Caco-2 (cell line): ENCODE measurements at regions not wholly inside any gene's neighbourhood (a gene's known extent, or its start where the extent isn't known, plus 50 kb on each side); places are given as distances from the start of the nearest gene placed in this dataset.

Experiments
- BruUV-seq: library from RNA; stranded (reverse); fragments of 400-500 nt; replicated peaks from 2 replicates; lab custom pipeline; 2021; lab: Mats Ljungman, UMichigan
- CTCF ChIA-PET: fragments of 300-600 bp; sonication (Branson Sonifier 250); formaldehyde crosslinking; loops from one replicate; lab custom pipeline; 2022; ENCODE audit warnings: antibody characterized with exemption; lab: Charles Lee
- POLR2A ChIA-PET: fragments of 300-600 bp; sonication (Branson Sonifier 250); formaldehyde crosslinking; loops from one replicate; lab custom pipeline; 2022; ENCODE audit warnings: antibody characterized with exemption; lab: Charles Lee
- DNase-seq, 2 experiments: peaks; one replicate each; pipeline versions ENCODE4 v3.0.0 to v3.0.0-alpha.2; 2020 to 2022
- H3K27me3 ChIP-seq: replicated peaks from 2 replicates; pipeline ENCODE4 v1.6.0; 2011; ENCODE audit warnings: low read length; ENCODE audit not compliant: control insufficient read depth, insufficient read depth
- H3K36me3 ChIP-seq: 2 replicates; pipeline ENCODE4 v1.5.1; 2011; ENCODE audit warnings: low read length; ENCODE audit not compliant: control insufficient read depth, insufficient read depth
- H3K4me1 ChIP-seq: fragments of 250-450 bp; sonication (Bioruptor Pico); 2 replicates; pipeline ENCODE4 v1.5.1; 2020; ENCODE audit warnings: mild to moderate bottlenecking
- H3K4me3 ChIP-seq: 2 replicates; pipeline ENCODE4 v1.5.1; 2011; ENCODE audit warnings: low read depth, mild to moderate bottlenecking, control low read depth, low read length
- H3K9me3 ChIP-seq: fragments of 250-450 bp; sonication (Bioruptor Pico); 2 replicates; pipeline ENCODE4 v1.5.1; 2020; ENCODE audit warnings: mild to moderate bottlenecking, moderate library complexity
- H3K27ac Mint-ChIP-seq: one replicate; pipeline ENCODE4 v1.8.0; 2022; ENCODE audit warnings: mixed read lengths; ENCODE audit not compliant: unreplicated experiment
- H3K27me3 Mint-ChIP-seq: one replicate; pipeline ENCODE4 v1.8.0; 2022; ENCODE audit warnings: mixed read lengths; ENCODE audit not compliant: insufficient read depth, unreplicated experiment
- H3K36me3 Mint-ChIP-seq: one replicate; pipeline ENCODE4 v1.8.0; 2022; ENCODE audit warnings: mild to moderate bottlenecking, mixed read lengths; ENCODE audit not compliant: insufficient read depth, unreplicated experiment
- H3K4me1 Mint-ChIP-seq: one replicate; pipeline ENCODE4 v1.8.0; 2022; ENCODE audit warnings: low read depth, mixed read lengths; ENCODE audit not compliant: unreplicated experiment
- H3K4me3 Mint-ChIP-seq: one replicate; pipeline ENCODE4 v1.8.0; 2022; ENCODE audit warnings: mild to moderate bottlenecking, moderate library complexity, mixed read lengths; ENCODE audit not compliant: unreplicated experiment
- H3K9me3 Mint-ChIP-seq: one replicate; pipeline ENCODE4 v1.8.0; 2022; ENCODE audit warnings: mixed read lengths; ENCODE audit not compliant: unreplicated experiment
- CTCF ChIP-seq, 2 experiments: fragments of 200-600 bp in 1 of 2; IDR thresholded peaks; 1 replicate in 1 of 2; 2 replicates in 1 of 2; pipeline versions ENCODE4 v1.5.1 to v1.8.0; 2011 to 2022; ENCODE audit warnings: antibody characterized with exemption in 1 of 2, control low read depth in 1 of 2, inconsistent platforms in 1 of 2, low read depth in 1 of 2, low read length in 1 of 2, mild to moderate bottlenecking in 1 of 2, moderate library complexity in 1 of 2; ENCODE audit not compliant: insufficient read depth in 1 of 2, severe bottlenecking in 1 of 2, unreplicated experiment in 1 of 2
- intact Hi-C: fragments of 100-400 bp; cut with micrococcal nuclease; formaldehyde crosslinking; loops from one replicate; pipeline ENCODE4 v1.10.0; 2022; ENCODE audit not compliant: unreplicated experiment

- POLR2A ChIA-PET = no interaction called here
- H3K36me3 ChIP-seq = no peaks in the 10 kb centered on the region
- H3K4me3 ChIP-seq = no peak overlapping the region
- no peaks in the 10 kb centered on the region for H3K9me3 ChIP-seq
- Mint-ChIP-seq H3K36me3 (no peaks in the 10 kb centered on the region), H3K9me3 (no peaks in the 10 kb centered on the region), H3K27me3 (no peaks in the 10 kb centered on the region), H3K4me1 (no peaks in the 10 kb centered on the region), H3K27ac (no peak overlapping the region), H3K4me3 (no peak overlapping the region)
- intact Hi-C loops = no loop called here
- no peak for TF ChIP-seq CTCF (IDR thresholded peaks at IDR 0.05; ENCODE audit: insufficient read depth in 1 of 2, low read depth in 1 of 2, low read length in 1 of 2, severe bottlenecking in 1 of 2, unreplicated experiment in 1 of 2)
- DNase-seq = no peak
- no peaks in the 10 kb centered on the region for H3K4me1 ChIP-seq
- no TSS peak for BruUV-seq
- no peaks in the 10 kb centered on the region for H3K27me3 ChIP-seq
- CTCF ChIA-PET = no interaction called here
Measured at GRCh38 chr15:70348226-70348543, 250.5 kb upstream of the TLE3 start.

- Histone ChIP-seq H3K27me3 (no peaks in the 10 kb centered on the region), H3K4me3 (no peak overlapping the region), H3K4me1 (no peaks in the 10 kb centered on the region), H3K36me3 (no peaks in the 10 kb centered on the region), H3K9me3 (no peaks in the 10 kb centered on the region)
- intact Hi-C loops = no loop called here
- POLR2A ChIA-PET = no interaction called here
- DNase-seq = no peak
- Mint-ChIP-seq H3K27ac (no peak overlapping the region), H3K4me3 (no peak overlapping the region), H3K27me3 (no peaks in the 10 kb centered on the region), H3K9me3 (no peaks in the 10 kb centered on the region), H3K36me3 (no peaks in the 10 kb centered on the region), H3K4me1 (no peaks in the 10 kb centered on the region)
- BruUV-seq = no TSS peak
- no peak for TF ChIP-seq CTCF (IDR thresholded peaks at IDR 0.05; ENCODE audit: insufficient read depth in 1 of 2, low read depth in 1 of 2, low read length in 1 of 2, severe bottlenecking in 1 of 2, unreplicated experiment in 1 of 2)
- CTCF ChIA-PET = no interaction called here
Measured at GRCh38 chr15:70347321-70348225, 249.9 kb upstream of the TLE3 start.

GRCh38 chr15:70345251-70346019 lies 247.7 kb upstream of the TLE3 start:
- no peaks in the 10 kb centered on the region for H3K27me3 ChIP-seq
- no peaks in the 10 kb centered on the region for H3K36me3 ChIP-seq
- no peaks in the 10 kb centered on the region for H3K4me1 ChIP-seq
- Mint-ChIP-seq H3K4me1 (no peaks in the 10 kb centered on the region), H3K36me3 (no peaks in the 10 kb centered on the region), H3K27ac (no peak overlapping the region), H3K9me3 (no peaks in the 10 kb centered on the region), H3K27me3 (no peaks in the 10 kb centered on the region), H3K4me3 (no peak overlapping the region)
- no peak overlapping the region for H3K4me3 ChIP-seq
- DNase-seq = no peak
- no peaks in the 10 kb centered on the region for H3K9me3 ChIP-seq
- POLR2A ChIA-PET = no interaction called here
- intact Hi-C loops = no loop called here
- no TSS peak for BruUV-seq
- TF ChIP-seq CTCF (IDR thresholded peaks at IDR 0.05; ENCODE audit: insufficient read depth in 1 of 2, low read depth in 1 of 2, low read length in 1 of 2, severe bottlenecking in 1 of 2, unreplicated experiment in 1 of 2) = no peak
- CTCF ChIA-PET = no interaction called here
